ENCODE measurements at regions not wholly inside any gene's neighbourhood (a gene's known extent, or its start where the extent isn't known, plus 50 kb on each side); places are given as distances from the start of the nearest gene placed in this dataset.
A peak's percentile ranks its signal among the peaks of the same experiment; 100 is the strongest.

- DNase-seq (no peak), ATAC-seq (ENCODE audit: low FRiP score in 2 of 2) (no peak)
- no peaks in the 10 kb centered on the region for H3K36me3 ChIP-seq
- no peak for TF ChIP-seq POLR2AphosphoS5 (IDR thresholded peaks at IDR 0.05)
- H3K4me3 ChIP-seq, result no peak overlapping the region
- no peaks in the 10 kb centered on the region for H3K27me3 ChIP-seq
- H3K4me1 ChIP-seq, result peaks cover 0 to 2% (median 0%) of the 10 kb centered on the region in 4 donors
- WGBS, 2 donors, result 36 to 43% methylated on average over 7 of the region's 7 CpGs
- H3K27ac ChIP-seq, result no peak overlapping the region
- peaks cover 0 to 11% (median 7%) of the 10 kb centered on the region in 4 donors for H3K9me3 ChIP-seq
These were observed 70.0 kb upstream of the ZNF644 start for GRCh38 chr1:91091812-91092211.

- Histone ChIP-seq H3K9me3 (no peaks in the 10 kb centered on the region), H3K4me1 (no peaks in the 10 kb centered on the region), H3K36me3 (no peaks in the 10 kb centered on the region), H3K4me3 (no peak overlapping the region), H3K27ac (no peak overlapping the region), H3K27me3 (no peaks in the 10 kb centered on the region)
- TF ChIP-seq POLR2A (IDR thresholded peaks at IDR 0.05) (no peak), CTCF (IDR thresholded peaks at IDR 0.05) (no peak), EP300 (IDR thresholded peaks at IDR 0.05) (no peak), POLR2AphosphoS5 (IDR thresholded peaks at IDR 0.05) (no peak)
- WGBS, 2 donors, result 81 to 91% methylated on average over 3 of the region's 3 CpGs
- no peak for ATAC-seq (ENCODE audit: low FRiP score in 2 of 2)
- no peak for DNase-seq
These were observed 58.8 kb upstream of the ZNF644 start for GRCh38 chr1:91080650-91081049.

- no peak for TF ChIP-seq POLR2A (IDR thresholded peaks at IDR 0.05)
- 95% methylated on average over 13 of the region's 13 CpGs for WGBS, 2 donors
- Histone ChIP-seq H3K36me3 (no peaks in the 10 kb centered on the region), H3K9me3 (no peaks in the 10 kb centered on the region), H3K4me1 (no peaks in the 10 kb centered on the region), H3K4me3 (no peak overlapping the region), H3K27me3 (no peaks in the 10 kb centered on the region), H3K27ac (no peak overlapping the region)
- ATAC-seq (ENCODE audit: low FRiP score in 2 of 2), result no peak
- no peak for DNase-seq
These were observed 57.0 kb upstream of the ZNF644 start for GRCh38 chr1:91078859-91079258.

- 93 to 100% methylated on average over 1 of the region's 1 CpG for whole genome bisulfite sequencing, 2 donors
- Histone ChIP-seq H3K4me1 (no peaks in the 10 kb centered on the region), H3K27me3 (no peaks in the 10 kb centered on the region), H3K4me3 (no peak overlapping the region), H3K27ac (no peak overlapping the region), H3K36me3 (no peaks in the 10 kb centered on the region), H3K9me3 (no peaks in the 10 kb centered on the region)
- TF ChIP-seq POLR2A (IDR thresholded peaks at IDR 0.05) (no peak), CTCF (IDR thresholded peaks at IDR 0.05) (no peak), EP300 (IDR thresholded peaks at IDR 0.05) (no peak), POLR2AphosphoS5 (IDR thresholded peaks at IDR 0.05) (no peak)
- ATAC-seq (ENCODE audit: low FRiP score in 2 of 2) (no peak), DNase-seq (no peak)
These were observed 55.0 kb upstream of the ZNF644 start for GRCh38 chr1:91076834-91077233.

- DNase-seq (no peak), ATAC-seq (ENCODE audit: low FRiP score in 2 of 2) (peak in 1 of 2 donors; percentile 35)
- Histone ChIP-seq H3K27ac (no peak overlapping the region), H3K27me3 (no peaks in the 10 kb centered on the region), H3K4me1 (no peaks in the 10 kb centered on the region), H3K4me3 (no peak overlapping the region), H3K9me3 (no peaks in the 10 kb centered on the region), H3K36me3 (no peaks in the 10 kb centered on the region)
- whole genome bisulfite sequencing, 2 donors, result 73 to 74% methylated on average over 11 of the region's 11 CpGs
- TF ChIP-seq CTCF (IDR thresholded peaks at IDR 0.05) (no peak), EP300 (IDR thresholded peaks at IDR 0.05) (no peak), POLR2AphosphoS5 (IDR thresholded peaks at IDR 0.05) (no peak), POLR2A (IDR thresholded peaks at IDR 0.05) (no peak)
These were observed 53.6 kb upstream of the ZNF644 start for GRCh38 chr1:91075233-91076135.

- Histone ChIP-seq H3K4me1 (no peaks in the 10 kb centered on the region), H3K27me3 (no peaks in the 10 kb centered on the region), H3K27ac (no peak overlapping the region), H3K9me3 (no peaks in the 10 kb centered on the region), H3K36me3 (no peaks in the 10 kb centered on the region), H3K4me3 (no peak overlapping the region)
- TF ChIP-seq POLR2AphosphoS5 (IDR thresholded peaks at IDR 0.05), result no peak
- TF ChIP-seq EP300 (IDR thresholded peaks at IDR 0.05), result no peak
- TF ChIP-seq POLR2A (IDR thresholded peaks at IDR 0.05), result no peak
- TF ChIP-seq CTCF (IDR thresholded peaks at IDR 0.05), result no peak
- 44 to 60% methylated on average over 2 of the region's 2 CpGs for WGBS, 2 donors
- ATAC-seq (ENCODE audit: low FRiP score in 2 of 2), result no peak
- no peak for DNase-seq
These were observed 51.5 kb upstream of the ZNF644 start for GRCh38 chr1:91073299-91073698.
